ENCODE measurements at regions not wholly inside any gene's neighbourhood (a gene's known extent, or its start where the extent isn't known, plus 50 kb on each side); places are given as distances from the start of the nearest gene placed in this dataset.
"Not testable (repeated sequence)": the region's sequence is repeated elsewhere in the genome, so short reads cannot be mapped to it uniquely, and the experiment has no call there.

GRCh38 chr11:98763446-98763845 is 257.3 kb upstream of the CNTN5 start:
- H3K4me3 ChIP-seq; H3K27me3 Mint-ChIP-seq (ENCODE audit: insufficient read depth, low read depth, poor library complexity); H3K4me1 ChIP-seq (ENCODE audit: insufficient read depth); H3K27ac ChIP-seq (ENCODE audit: low read depth); DNase-seq (ENCODE audit: low spot score); H3K4me3 Mint-ChIP-seq; H4K20me1 ChIP-seq (replicated peaks; ENCODE audit: insufficient read depth); H3K79me2 ChIP-seq (replicated peaks; ENCODE audit: insufficient read depth); H3K9me2 ChIP-seq (ENCODE audit: insufficient read depth); H3K27ac Mint-ChIP-seq; H3K27me3 ChIP-seq (ENCODE audit: insufficient read depth); H3K36me3 ChIP-seq (ENCODE audit: insufficient read depth); H2AFZ ChIP-seq; H3K4me1 Mint-ChIP-seq; H3K4me2 ChIP-seq; ATAC-seq; H3F3A ChIP-seq (replicated peaks; ENCODE audit: low read depth): not testable (repeated sequence)
- Mint-ChIP-seq H3K9me3 (peaks cover 57% of the 10 kb centered on the region), H3K36me3 (ENCODE audit: low read depth) (peaks cover 30% of the 10 kb centered on the region)

GRCh38 chr11:98766903-98767302 is 253.8 kb upstream of the CNTN5 start:
- Mint-ChIP-seq H3K27me3 (ENCODE audit: insufficient read depth, low read depth, poor library complexity) (peaks cover 2% of the 10 kb centered on the region), H3K27ac (no peak overlapping the region), H3K9me3 (peaks cover 59% of the 10 kb centered on the region), H3K4me1 (no peaks in the 10 kb centered on the region), H3K36me3 (ENCODE audit: low read depth) (peaks cover 36% of the 10 kb centered on the region), H3K4me3 (no peak overlapping the region)
- Histone ChIP-seq H3K27ac (ENCODE audit: low read depth) (no peak overlapping the region), H3K4me3 (no peak overlapping the region), H3K79me2 (replicated peaks; ENCODE audit: insufficient read depth) (no peaks in the 10 kb centered on the region), H3F3A (replicated peaks; ENCODE audit: low read depth) (no peaks in the 10 kb centered on the region), H3K4me2 (no peak overlapping the region), H3K9me2 (ENCODE audit: insufficient read depth) (peaks cover 6% of the 10 kb centered on the region; the same call in 1 of the 2 replicates), H2AFZ (no peak overlapping the region), H4K20me1 (replicated peaks; ENCODE audit: insufficient read depth) (no peaks in the 10 kb centered on the region), H3K27me3 (ENCODE audit: insufficient read depth) (no peaks in the 10 kb centered on the region), H3K36me3 (ENCODE audit: insufficient read depth) (no peaks in the 10 kb centered on the region; the same call in 1 of the 2 replicates), H3K4me1 (ENCODE audit: insufficient read depth) (no peaks in the 10 kb centered on the region)
- TF ChIP-seq NANOG (IDR thresholded peaks at IDR 0.05; ENCODE audit: borderline replicate concordance) = no peak
- no peak for TF ChIP-seq EZH2phosphoT487 (IDR thresholded peaks at IDR 0.05; ENCODE audit: unreplicated experiment)
- TF ChIP-seq REST (IDR thresholded peaks at IDR 0.05; ENCODE audit: unreplicated experiment) = no peak
- TF ChIP-seq ZNF331 (CRISPR knock-in tag; IDR thresholded peaks at IDR 0.05; ENCODE audit: low read depth) = no peak
- no peak for TF ChIP-seq ZNF114 (CRISPR knock-in tag; IDR thresholded peaks at IDR 0.05)
- TF ChIP-seq, protein P1, sequence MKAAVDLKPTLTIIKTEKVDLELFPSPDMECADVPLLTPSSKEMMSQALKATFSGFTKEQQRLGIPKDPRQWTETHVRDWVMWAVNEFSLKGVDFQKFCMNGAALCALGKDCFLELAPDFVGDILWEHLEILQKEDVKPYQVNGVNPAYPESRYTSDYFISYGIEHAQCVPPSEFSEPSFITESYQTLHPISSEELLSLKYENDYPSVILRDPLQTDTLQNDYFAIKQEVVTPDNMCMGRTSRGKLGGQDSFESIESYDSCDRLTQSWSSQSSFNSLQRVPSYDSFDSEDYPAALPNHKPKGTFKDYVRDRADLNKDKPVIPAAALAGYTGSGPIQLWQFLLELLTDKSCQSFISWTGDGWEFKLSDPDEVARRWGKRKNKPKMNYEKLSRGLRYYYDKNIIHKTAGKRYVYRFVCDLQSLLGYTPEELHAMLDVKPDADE (IDR thresholded peaks at IDR 0.05) = no peak
- no peak for TF ChIP-seq JUNB (IDR thresholded peaks at IDR 0.05; ENCODE audit: unreplicated experiment)
- no peak for TF ChIP-seq EZH2 (IDR thresholded peaks at IDR 0.05; ENCODE audit: low read depth, unreplicated experiment)
- TF ChIP-seq, protein P2, sequence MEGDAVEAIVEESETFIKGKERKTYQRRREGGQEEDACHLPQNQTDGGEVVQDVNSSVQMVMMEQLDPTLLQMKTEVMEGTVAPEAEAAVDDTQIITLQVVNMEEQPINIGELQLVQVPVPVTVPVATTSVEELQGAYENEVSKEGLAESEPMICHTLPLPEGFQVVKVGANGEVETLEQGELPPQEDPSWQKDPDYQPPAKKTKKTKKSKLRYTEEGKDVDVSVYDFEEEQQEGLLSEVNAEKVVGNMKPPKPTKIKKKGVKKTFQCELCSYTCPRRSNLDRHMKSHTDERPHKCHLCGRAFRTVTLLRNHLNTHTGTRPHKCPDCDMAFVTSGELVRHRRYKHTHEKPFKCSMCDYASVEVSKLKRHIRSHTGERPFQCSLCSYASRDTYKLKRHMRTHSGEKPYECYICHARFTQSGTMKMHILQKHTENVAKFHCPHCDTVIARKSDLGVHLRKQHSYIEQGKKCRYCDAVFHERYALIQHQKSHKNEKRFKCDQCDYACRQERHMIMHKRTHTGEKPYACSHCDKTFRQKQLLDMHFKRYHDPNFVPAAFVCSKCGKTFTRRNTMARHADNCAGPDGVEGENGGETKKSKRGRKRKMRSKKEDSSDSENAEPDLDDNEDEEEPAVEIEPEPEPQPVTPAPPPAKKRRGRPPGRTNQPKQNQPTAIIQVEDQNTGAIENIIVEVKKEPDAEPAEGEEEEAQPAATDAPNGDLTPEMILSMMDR (conservative IDR thresholded peaks at IDR 0.05; ENCODE audit: low read depth in 2 of 2) = no peak
- no peak for TF ChIP-seq CREB1 (CRISPR knock-in tag; IDR thresholded peaks at IDR 0.05; ENCODE audit: low read depth)
- TF ChIP-seq STAT1 (IDR thresholded peaks at IDR 0.05; ENCODE audit: unreplicated experiment) = no peak
- DNase-seq (ENCODE audit: low spot score) = no peak
- ATAC-seq = no peak

DNA sequence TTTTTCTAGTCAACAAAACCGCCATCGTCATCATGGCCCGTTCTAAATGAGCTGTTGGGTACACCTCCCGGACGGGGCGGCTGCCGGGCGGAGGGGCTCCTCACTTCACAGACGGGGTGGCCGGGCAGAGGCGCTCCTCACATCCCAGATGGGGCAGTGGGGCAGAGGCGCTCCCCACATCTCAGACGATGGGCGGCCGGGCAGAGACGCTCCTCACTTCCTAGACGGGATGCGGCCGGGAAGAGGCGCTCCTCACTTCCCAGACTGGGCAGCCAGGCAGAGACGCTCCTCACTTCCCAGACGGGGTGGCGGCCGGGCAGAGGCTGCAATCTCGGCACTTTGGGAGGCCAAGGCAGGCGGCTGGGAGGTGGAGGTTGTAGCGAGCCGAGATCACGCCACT is 250.7 kb upstream of the CNTN5 start:
- H3K27me3 Mint-ChIP-seq (ENCODE audit: insufficient read depth, low read depth, poor library complexity); H3K4me2 ChIP-seq; H3K4me1 ChIP-seq (ENCODE audit: insufficient read depth); H2AFZ ChIP-seq; H3K79me2 ChIP-seq (replicated peaks; ENCODE audit: insufficient read depth); H3K9me2 ChIP-seq (ENCODE audit: insufficient read depth); H4K20me1 ChIP-seq (replicated peaks; ENCODE audit: insufficient read depth); H3K27me3 ChIP-seq (ENCODE audit: insufficient read depth); H3F3A ChIP-seq (replicated peaks; ENCODE audit: low read depth); DNase-seq (ENCODE audit: low spot score); H3K36me3 ChIP-seq (ENCODE audit: insufficient read depth); H3K4me3 ChIP-seq; ATAC-seq; H3K27ac ChIP-seq (ENCODE audit: low read depth); H3K4me3 Mint-ChIP-seq; H3K27ac Mint-ChIP-seq; H3K4me1 Mint-ChIP-seq: not testable (repeated sequence)
- Mint-ChIP-seq H3K36me3 (ENCODE audit: low read depth) (peaks cover 18% of the 10 kb centered on the region), H3K9me3 (peaks cover 42% of the 10 kb centered on the region)

All from GM23338 (cell line).